HG02870 (cell line): ENCODE measurements at regions not wholly inside any gene's neighbourhood (a gene's known extent, or its start where the extent isn't known, plus 50 kb on each side); places are given as distances from the start of the nearest gene placed in this dataset.

Experiments
- ATAC-seq: cut with Tn5 transposase; IDR thresholded peaks from one replicate; pipeline ENCODE4 v1.9.1; 2021; ENCODE audit warnings: mild to moderate bottlenecking, moderate library complexity; ENCODE audit not compliant: unreplicated experiment

DNA sequence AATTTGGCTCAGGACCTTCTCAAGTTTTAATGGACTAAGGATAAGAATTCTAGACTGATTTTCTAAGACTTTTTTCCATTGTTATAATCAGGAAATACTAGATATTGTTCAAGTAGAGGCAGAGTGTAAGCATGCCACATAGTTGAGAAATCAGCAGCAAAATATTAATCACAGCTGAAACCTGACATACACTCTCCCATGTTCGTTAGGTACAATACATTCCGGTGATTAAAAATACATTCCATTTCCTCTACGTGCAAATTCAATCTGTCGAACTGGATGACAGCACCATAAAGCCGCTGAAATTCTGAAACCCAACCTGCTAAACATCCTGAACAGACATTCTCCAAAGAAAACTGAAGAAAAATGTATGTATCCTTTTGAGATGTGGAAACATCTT is 587.6 kb upstream of the DIPK2B start:
- no peak for ATAC-seq

DNA sequence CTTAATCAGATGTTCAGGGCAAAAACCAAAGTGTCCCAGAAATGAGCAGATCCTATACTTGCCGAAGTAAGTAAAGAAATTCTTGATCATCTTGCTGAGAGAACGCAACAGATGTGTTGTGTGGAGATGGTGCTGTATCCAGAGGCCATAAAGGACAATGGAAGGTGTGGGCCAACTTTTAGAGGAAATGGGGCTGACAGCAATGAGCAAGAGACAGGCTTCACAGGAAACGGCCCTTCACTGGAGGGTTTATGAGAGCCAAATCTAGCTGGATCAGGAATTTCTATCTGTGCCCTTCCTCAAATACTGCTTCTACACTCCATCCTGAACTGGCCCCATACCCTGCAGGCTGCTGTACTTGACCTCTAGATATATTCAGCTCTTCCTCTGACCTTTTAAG is 583.9 kb upstream of the DIPK2B start:
- ATAC-seq: no peak

DNA sequence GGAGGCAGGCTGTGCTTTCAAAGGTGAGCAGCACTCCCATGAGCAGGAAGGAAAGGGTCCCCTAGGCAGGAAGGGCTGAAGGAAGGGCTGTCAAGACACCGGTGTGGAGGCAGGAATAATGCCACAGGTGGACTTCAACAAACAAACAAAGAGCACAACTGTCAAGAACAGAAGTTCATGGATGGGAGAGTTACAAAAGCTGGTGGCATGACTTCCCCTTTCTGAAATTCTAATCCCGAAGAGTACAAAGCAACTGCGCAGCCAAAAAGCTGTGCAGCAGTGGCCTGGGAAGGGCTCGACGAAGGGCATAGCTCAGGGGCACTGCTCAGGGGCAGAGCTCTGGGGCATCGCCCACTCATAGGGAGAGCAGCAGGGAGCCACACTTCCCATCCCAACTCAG is 582.3 kb upstream of the DIPK2B start:
- ATAC-seq: no peak

DNA sequence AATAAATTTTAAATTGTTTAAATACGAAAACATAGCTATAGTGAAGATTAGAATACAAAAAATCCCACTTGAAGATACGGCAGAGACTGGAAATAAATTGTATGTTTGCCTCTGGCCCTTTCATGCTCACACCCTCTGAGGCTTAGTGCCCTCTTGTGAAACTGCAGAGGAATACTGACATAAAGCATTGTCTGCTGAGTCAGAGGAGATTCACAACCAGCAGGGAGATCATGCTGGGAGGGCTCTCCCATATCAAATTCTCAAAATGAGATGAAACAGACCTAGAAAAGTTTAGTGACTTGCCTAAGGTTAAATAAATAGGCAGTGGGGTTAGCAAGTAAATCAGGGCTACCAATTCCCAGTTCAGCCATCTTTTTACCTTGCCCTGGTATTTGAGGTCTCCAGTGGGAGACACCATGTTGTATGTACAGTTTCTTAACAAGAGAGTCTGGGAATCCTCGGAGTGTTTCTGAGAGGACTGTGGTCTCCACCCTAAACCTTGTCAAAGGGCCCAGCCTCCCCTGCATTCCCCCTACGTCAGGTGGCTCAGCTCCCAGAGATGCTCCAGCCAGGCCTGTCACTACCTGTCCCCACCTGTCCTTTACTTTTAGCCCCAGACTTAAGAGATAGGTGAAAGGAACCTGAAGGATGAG is 581.4 kb upstream of the DIPK2B start:
- no peak for ATAC-seq

- no peak for ATAC-seq
Measured at GRCh38 chrX:45778616-45779015, 577.9 kb upstream of the DIPK2B start.

DNA sequence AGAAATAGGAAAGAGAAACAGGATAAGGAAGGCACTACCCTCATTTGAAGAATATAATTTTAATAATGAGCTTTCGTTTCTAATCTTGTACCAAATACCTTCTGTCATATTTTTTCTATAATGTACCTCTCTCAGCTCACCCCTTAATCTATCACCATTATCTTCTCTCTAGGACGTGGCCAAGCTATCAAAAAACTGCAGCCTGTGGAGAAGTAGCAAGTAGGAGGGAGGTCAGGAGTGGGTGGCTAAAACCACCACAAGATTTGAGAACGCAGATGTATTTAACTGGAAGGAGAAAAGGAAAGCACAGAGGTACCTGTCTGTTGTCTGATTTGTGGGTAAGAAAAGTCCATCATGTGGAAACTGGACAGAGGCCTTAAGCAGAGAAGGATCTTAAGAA is 576.7 kb upstream of the DIPK2B start:
- no peak for ATAC-seq

DNA sequence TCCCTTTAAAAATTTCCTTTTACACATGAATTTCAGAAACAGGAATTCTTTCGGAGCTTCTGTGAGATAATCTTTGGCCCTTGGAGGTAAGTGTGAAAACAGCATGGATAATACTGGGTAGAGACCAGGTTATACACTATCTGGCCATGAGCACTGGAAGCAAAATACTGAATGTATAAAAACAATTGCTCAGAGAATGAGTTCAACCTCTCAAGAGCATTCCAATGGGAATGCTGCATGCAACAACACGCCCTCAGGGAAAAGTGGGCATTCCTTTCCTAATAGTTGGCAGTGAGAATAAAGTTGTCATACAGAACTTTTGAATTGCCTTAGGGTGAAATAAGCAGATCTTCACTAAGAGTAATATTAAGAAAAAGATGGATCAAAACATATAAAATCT is 574.8 kb upstream of the DIPK2B start:
- ATAC-seq: no peak

DNA sequence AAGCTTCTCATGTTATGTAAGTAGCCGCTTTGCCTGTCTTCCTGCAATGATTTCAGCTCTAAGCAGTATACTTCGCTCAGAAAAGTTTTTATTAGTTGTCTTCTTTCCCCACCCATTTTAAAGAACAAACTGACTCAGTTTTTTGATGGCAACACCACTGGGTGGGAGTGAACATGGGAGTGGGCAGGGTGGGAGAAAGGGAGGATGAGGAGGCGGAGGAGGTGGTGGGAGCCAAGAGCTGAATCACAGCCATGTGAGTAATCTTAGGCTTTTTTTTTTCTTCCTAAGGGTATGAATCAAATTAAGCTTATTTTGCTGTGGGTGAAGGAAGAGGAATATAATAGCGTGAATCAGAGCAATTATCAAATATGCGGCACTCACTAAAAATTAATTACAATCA is 574.3 kb upstream of the DIPK2B start:
- ATAC-seq: no peak

DNA sequence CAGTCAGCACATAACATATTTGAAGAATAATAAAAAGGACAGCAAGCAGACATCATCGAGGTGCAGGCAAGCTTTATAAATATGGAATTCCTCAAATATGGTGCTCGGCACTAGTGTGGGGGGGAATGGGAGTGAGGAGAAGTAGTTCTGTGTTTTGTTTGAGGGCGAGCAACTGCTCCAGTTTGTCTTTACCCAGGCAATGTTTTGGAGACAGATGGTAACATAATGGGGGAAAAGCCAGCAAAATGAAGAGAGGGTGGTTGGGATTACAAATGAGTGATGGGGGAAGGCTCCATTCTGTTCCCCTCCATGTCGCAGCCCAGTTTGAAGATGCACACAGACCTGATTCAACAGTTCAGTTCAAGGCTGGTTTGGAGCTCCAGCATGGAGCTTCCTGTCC is 572.9 kb upstream of the DIPK2B start:
- ATAC-seq: no peak

DNA sequence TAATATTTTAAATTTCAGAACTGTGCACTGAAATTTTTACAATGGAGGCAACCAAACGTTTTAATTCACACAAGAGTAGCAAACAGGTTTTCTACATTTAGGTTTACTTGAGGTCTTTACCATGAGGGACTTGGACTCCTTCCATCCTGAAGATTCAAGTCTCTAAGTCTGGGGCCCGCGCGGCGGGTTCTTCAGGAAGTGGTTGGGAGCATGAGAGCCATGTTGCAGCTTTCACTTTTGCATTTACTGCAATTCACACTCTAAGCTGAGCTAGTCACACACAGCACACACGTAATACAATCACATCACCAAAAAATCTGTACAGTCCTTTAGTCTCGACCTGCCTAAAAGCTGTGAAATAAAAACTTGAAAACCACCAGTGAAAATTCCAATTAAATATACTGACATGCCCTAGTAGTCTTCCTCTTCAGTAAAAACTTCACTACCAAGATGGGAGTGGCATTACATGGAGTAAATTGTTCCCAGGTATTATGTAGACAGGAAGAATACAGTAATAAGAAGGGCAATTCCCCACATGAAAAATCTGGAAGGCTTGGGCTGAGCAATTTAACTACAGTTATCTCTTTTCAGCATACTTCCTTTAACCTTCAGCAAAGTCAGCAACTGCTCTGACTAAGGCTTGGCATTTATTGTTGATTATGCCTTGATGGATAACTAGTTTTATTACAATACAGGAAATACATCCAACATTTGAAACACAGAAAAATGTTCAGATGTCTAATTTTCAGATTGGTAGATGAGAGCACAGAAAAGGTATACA is 571.1 kb upstream of the DIPK2B start:
- ATAC-seq: peak; percentile 70

GRCh38 chrX:45771114-45771513 is 570.4 kb upstream of the DIPK2B start:
- no peak for ATAC-seq

- ATAC-seq: no peak
Measured at GRCh38 chrX:45769761-45770582, 569.3 kb upstream of the DIPK2B start.

DNA sequence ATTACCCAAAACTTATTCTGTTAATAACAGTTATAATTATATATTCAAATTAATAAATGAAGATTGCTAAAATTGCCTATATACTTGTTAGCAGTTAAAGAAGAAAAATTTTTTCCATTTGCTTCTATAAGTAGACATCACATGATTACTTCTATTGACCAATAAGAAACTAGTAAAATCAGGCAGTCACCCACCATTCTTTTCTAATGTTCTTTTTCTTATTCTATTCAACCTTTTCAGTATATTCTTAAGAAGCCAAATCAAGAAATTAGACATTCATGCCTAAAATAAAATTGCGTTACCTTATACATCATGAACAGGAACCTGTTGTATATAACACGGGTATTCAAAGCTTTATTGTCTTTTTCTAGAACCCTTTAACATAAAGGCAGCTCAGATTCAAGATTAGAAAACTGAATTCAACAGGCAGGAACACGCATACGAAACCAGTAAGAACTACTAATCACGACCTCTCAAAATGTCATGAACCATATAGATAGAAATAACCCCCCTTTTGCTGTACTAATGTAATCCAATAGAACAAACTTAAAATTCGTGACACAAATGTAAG is 568.1 kb upstream of the DIPK2B start:
- ATAC-seq: no peak

DNA sequence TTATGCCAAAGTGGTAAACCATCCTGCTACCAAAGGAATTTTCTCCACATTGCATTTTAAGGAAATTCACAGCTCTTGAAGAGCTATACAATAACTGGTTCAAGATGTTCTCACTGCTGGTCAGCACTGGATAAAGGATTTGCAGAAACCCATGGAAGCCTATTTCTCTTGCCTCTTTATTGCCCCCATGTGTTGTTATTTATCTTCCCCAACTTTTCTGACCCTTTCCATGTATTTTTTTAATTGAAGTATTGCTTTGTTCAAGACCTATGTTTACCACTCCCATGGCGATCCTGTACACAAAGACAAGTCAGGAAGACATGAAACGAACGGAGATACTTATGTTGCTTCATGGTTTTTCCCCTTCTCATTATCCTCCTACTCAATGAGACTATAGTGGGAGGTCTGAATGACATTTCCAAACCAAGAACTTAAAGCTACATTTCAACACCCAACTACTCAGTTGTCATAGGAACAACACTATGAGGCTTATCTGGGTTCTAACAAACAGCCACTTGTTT is 566.4 kb upstream of the DIPK2B start:
- no peak for ATAC-seq

DNA sequence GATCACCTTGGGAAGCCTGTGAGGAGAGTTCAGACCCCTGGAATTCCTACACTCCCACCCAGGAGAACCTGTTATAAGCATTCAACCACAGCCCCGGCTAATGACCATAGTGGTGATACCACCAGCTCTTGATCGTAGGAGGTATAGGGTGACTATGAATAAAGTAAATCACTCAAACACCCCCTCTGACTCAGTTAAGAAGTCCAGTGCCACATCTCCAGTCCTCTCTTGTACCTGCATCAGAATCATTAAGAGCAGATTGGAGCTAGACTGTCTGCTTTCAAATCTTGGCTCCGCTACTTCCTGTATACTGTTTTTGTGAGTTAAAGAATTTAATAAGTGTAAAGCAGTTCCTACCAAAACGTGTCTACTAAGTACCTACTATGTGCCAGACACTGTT is 565.1 kb upstream of the DIPK2B start:
- no peak for ATAC-seq

DNA sequence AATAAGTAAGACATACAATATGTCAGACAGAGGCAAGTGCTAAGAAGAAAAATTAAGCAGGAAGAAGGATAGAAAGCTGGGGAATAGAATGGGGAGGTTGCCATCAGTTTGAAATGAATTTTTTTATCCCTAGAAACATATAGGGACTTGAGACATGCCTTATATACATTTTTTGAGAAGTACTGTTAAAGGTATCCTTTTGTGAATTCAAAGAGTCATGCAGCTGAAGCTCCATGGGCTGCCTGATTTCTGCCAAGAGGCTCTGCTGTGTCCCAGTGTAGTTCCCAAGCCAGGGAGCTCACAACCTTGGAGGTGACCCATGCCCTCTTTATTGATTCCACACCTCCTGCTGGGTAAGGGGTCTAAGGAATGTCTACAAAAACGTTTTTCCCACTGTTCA is 564.6 kb upstream of the DIPK2B start:
- no peak for ATAC-seq

- peak; percentile 30 for ATAC-seq
Measured at GRCh38 chrX:45762699-45763647, 562.3 kb upstream of the DIPK2B start.

- ATAC-seq: no peak
Measured at GRCh38 chrX:45761920-45762319, 561.2 kb upstream of the DIPK2B start.

GRCh38 chrX:45760187-45760742 is 559.6 kb upstream of the DIPK2B start:
- no peak for ATAC-seq
